SJSA1 (cell line): ENCODE measurements at regions not wholly inside any gene's neighbourhood (a gene's known extent, or its start where the extent isn't known, plus 50 kb on each side); places are given as distances from the start of the nearest gene placed in this dataset.

Experiments
- DNase-seq, 2 experiments: peaks; one replicate each; pipeline ENCODE4 v3.0.0-alpha.2; 2015 to 2020; ENCODE audit warnings: low spot score in 2 of 2, low read depth in 1 of 2
- H3K27ac ChIP-seq: fragments of 250-450 bp; sonication (Bioruptor Pico); 2 replicates; pipeline ENCODE4 v1.5.1; 2020; ENCODE audit warnings: mild to moderate bottlenecking, moderate library complexity
- H3K27me3 ChIP-seq: fragments of 250-450 bp; sonication (Bioruptor Pico); replicated peaks from 2 replicates; pipeline ENCODE4 v1.5.1; 2020; ENCODE audit warnings: mild to moderate bottlenecking, moderate library complexity
- H3K36me3 ChIP-seq: fragments of 250-450 bp; sonication (Bioruptor Pico); 2 replicates; pipeline ENCODE4 v1.5.1; 2020; ENCODE audit warnings: mild to moderate bottlenecking
- H3K4me1 ChIP-seq: fragments of 250-450 bp; sonication (Bioruptor Pico); replicated peaks from 2 replicates; pipeline ENCODE4 v1.6.1; 2021; ENCODE audit warnings: mild to moderate bottlenecking
- H3K4me3 ChIP-seq: fragments of 250-450 bp; sonication (Bioruptor Pico); 2 replicates; pipeline ENCODE4 v1.5.1; 2020; ENCODE audit warnings: mild to moderate bottlenecking
- H3K9me3 ChIP-seq: fragments of 250-450 bp; sonication (Bioruptor Pico); replicated peaks from 2 replicates; pipeline ENCODE4 v1.5.1; 2020; ENCODE audit warnings: mild to moderate bottlenecking

GRCh38 chr20:21981179-21981578 is 275.7 kb downstream of the PAX1 start:
- H3K9me3 ChIP-seq, result no peaks in the 10 kb centered on the region
- no peaks in the 10 kb centered on the region for H3K27me3 ChIP-seq
- no peak overlapping the region for H3K4me3 ChIP-seq
- DNase-seq, result no peak
- no peaks in the 10 kb centered on the region for H3K36me3 ChIP-seq
- H3K27ac ChIP-seq, result no peak overlapping the region
- no peaks in the 10 kb centered on the region for H3K4me1 ChIP-seq

GRCh38 chr20:21971436-21971835 is 266.0 kb downstream of the PAX1 start:
- Histone ChIP-seq H3K4me1 (no peaks in the 10 kb centered on the region), H3K36me3 (no peaks in the 10 kb centered on the region), H3K4me3 (no peak overlapping the region), H3K27me3 (no peaks in the 10 kb centered on the region), H3K9me3 (no peaks in the 10 kb centered on the region), H3K27ac (no peak overlapping the region)
- DNase-seq, result no peak

- no peaks in the 10 kb centered on the region for H3K27me3 ChIP-seq
- no peaks in the 10 kb centered on the region for H3K36me3 ChIP-seq
- no peak overlapping the region for H3K27ac ChIP-seq
- DNase-seq, result no peak
- H3K4me3 ChIP-seq, result no peak overlapping the region
- no peaks in the 10 kb centered on the region for H3K4me1 ChIP-seq
- no peaks in the 10 kb centered on the region for H3K9me3 ChIP-seq
These were observed 263.0 kb downstream of the PAX1 start for GRCh38 chr20:21968486-21968885.

- Histone ChIP-seq H3K27me3 (no peaks in the 10 kb centered on the region), H3K27ac (no peak overlapping the region), H3K9me3 (no peaks in the 10 kb centered on the region), H3K36me3 (no peaks in the 10 kb centered on the region), H3K4me1 (no peaks in the 10 kb centered on the region), H3K4me3 (no peak overlapping the region)
- no peak for DNase-seq
These were observed 262.0 kb downstream of the PAX1 start for GRCh38 chr20:21967481-21967880.

- Histone ChIP-seq H3K4me3 (no peak overlapping the region), H3K4me1 (no peaks in the 10 kb centered on the region), H3K36me3 (no peaks in the 10 kb centered on the region), H3K9me3 (no peaks in the 10 kb centered on the region), H3K27ac (no peak overlapping the region), H3K27me3 (no peaks in the 10 kb centered on the region)
- DNase-seq, result no peak
These were observed 251.1 kb downstream of the PAX1 start for GRCh38 chr20:21956591-21956990.

- DNase-seq, result no peak
- Histone ChIP-seq H3K27me3 (no peaks in the 10 kb centered on the region), H3K4me1 (no peaks in the 10 kb centered on the region), H3K27ac (no peak overlapping the region), H3K36me3 (no peaks in the 10 kb centered on the region), H3K9me3 (no peaks in the 10 kb centered on the region), H3K4me3 (no peak overlapping the region)
These were observed 241.9 kb downstream of the PAX1 start for GRCh38 chr20:21947406-21947805.

- Histone ChIP-seq H3K4me3 (no peak overlapping the region), H3K4me1 (no peaks in the 10 kb centered on the region), H3K36me3 (no peaks in the 10 kb centered on the region), H3K27me3 (no peaks in the 10 kb centered on the region), H3K9me3 (0 out of 2 replicates have a peak, but pooled peaks cover 2% of the 10 kb centered on the region), H3K27ac (no peak overlapping the region)
- DNase-seq, result no peak
These were observed 238.8 kb downstream of the PAX1 start for GRCh38 chr20:21944227-21944626.

GRCh38 chr20:21941941-21942805 is 236.7 kb downstream of the PAX1 start:
- no peak for DNase-seq
- Histone ChIP-seq H3K27ac (no peak overlapping the region), H3K4me1 (no peaks in the 10 kb centered on the region), H3K36me3 (no peaks in the 10 kb centered on the region), H3K27me3 (no peaks in the 10 kb centered on the region), H3K9me3 (0 out of 2 replicates have a peak, but pooled peaks cover 2% of the 10 kb centered on the region), H3K4me3 (no peak overlapping the region)

GRCh38 chr20:21936720-21937380 is 231.4 kb downstream of the PAX1 start:
- Histone ChIP-seq H3K36me3 (no peaks in the 10 kb centered on the region), H3K27ac (no peak overlapping the region), H3K9me3 (0 out of 2 replicates have a peak, but pooled peaks cover 2% of the 10 kb centered on the region), H3K4me1 (no peaks in the 10 kb centered on the region), H3K27me3 (no peaks in the 10 kb centered on the region), H3K4me3 (no peak overlapping the region)
- DNase-seq, result no peak

- no peaks in the 10 kb centered on the region for H3K36me3 ChIP-seq
- H3K27me3 ChIP-seq, result no peaks in the 10 kb centered on the region
- H3K4me1 ChIP-seq, result no peaks in the 10 kb centered on the region
- DNase-seq, result no peak
- no peak overlapping the region for H3K4me3 ChIP-seq
- no peak overlapping the region for H3K27ac ChIP-seq
- 0 out of 2 replicates have a peak, but pooled peaks cover 2% of the 10 kb centered on the region for H3K9me3 ChIP-seq
These were observed 230.8 kb downstream of the PAX1 start for GRCh38 chr20:21936261-21936660.

GRCh38 chr20:21933526-21933925 is 228.1 kb downstream of the PAX1 start:
- Histone ChIP-seq H3K27ac (no peak overlapping the region), H3K4me1 (no peaks in the 10 kb centered on the region), H3K27me3 (no peaks in the 10 kb centered on the region), H3K4me3 (no peak overlapping the region), H3K36me3 (no peaks in the 10 kb centered on the region), H3K9me3 (peaks cover under 1% of the 10 kb centered on the region)
- DNase-seq, result no peak

GRCh38 chr20:21921251-21921650 is 215.8 kb downstream of the PAX1 start:
- no peaks in the 10 kb centered on the region for H3K4me1 ChIP-seq
- H3K27ac ChIP-seq, result no peak overlapping the region
- DNase-seq, result no peak
- H3K9me3 ChIP-seq, result peaks cover 3% of the 10 kb centered on the region; the same call in 1 of the 2 replicates
- no peaks in the 10 kb centered on the region for H3K36me3 ChIP-seq
- H3K27me3 ChIP-seq, result no peaks in the 10 kb centered on the region
- H3K4me3 ChIP-seq, result no peak overlapping the region

- Histone ChIP-seq H3K36me3 (no peaks in the 10 kb centered on the region), H3K4me3 (no peak overlapping the region), H3K4me1 (no peaks in the 10 kb centered on the region)
These were observed 214.7 kb downstream of the PAX1 start for GRCh38 chr20:21920211-21920610.

GRCh38 chr20:21918398-21918797 is 212.9 kb downstream of the PAX1 start:
- Histone ChIP-seq H3K27ac (no peak overlapping the region), H3K4me3 (no peak overlapping the region), H3K27me3 (no peaks in the 10 kb centered on the region), H3K4me1 (no peaks in the 10 kb centered on the region), H3K9me3 (peaks cover 3% of the 10 kb centered on the region; the same call in 1 of the 2 replicates), H3K36me3 (no peaks in the 10 kb centered on the region)
- no peak for DNase-seq

More at GRCh38 chr20:21920211-21920610, 214.7 kb downstream of the PAX1 start:
- DNase-seq, result no peak
- H3K9me3 ChIP-seq, result peaks cover 3% of the 10 kb centered on the region; the same call in 1 of the 2 replicates
- no peaks in the 10 kb centered on the region for H3K27me3 ChIP-seq
- no peak overlapping the region for H3K27ac ChIP-seq
